Esophagus (tissue), 2 donors: ENCODE measurements at regions not wholly inside any gene's neighbourhood (a gene's known extent, or its start where the extent isn't known, plus 50 kb on each side); places are given as distances from the start of the nearest gene placed in this dataset.

ENCODE experiments used
- H3K27ac ChIP-seq, 2 donors: one replicate each; pipeline ENCODE4 v1.5.1; 2013; ENCODE audit warnings: low read depth in 2 of 2, mild to moderate bottlenecking in 2 of 2, inconsistent platforms in 1 of 2, low read length in 1 of 2, moderate library complexity in 1 of 2
- H3K27me3 ChIP-seq, 2 donors: one replicate each; pipeline ENCODE4 v1.6.1; 2013; ENCODE audit warnings: low read length in 2 of 2, control low read depth in 1 of 2, mild to moderate bottlenecking in 1 of 2; ENCODE audit not compliant: insufficient read depth in 2 of 2, control insufficient read depth in 1 of 2
- H3K36me3 ChIP-seq, 2 donors: one replicate each; pipeline ENCODE4 v1.6.1; 2013; ENCODE audit warnings: low read length in 1 of 2; ENCODE audit not compliant: control insufficient read depth in 2 of 2, insufficient read depth in 2 of 2
- H3K4me1 ChIP-seq, 2 donors: one replicate each; pipeline ENCODE4 v1.6.1; 2013; ENCODE audit warnings: low read length in 1 of 2; ENCODE audit not compliant: control insufficient read depth in 2 of 2, insufficient read depth in 2 of 2
- H3K4me3 ChIP-seq, 2 donors: one replicate each; pipeline ENCODE4 v1.5.1; 2013; ENCODE audit warnings: low read length in 2 of 2, mild to moderate bottlenecking in 2 of 2, low read depth in 1 of 2, moderate library complexity in 1 of 2
- H3K9me3 ChIP-seq, 2 donors: one replicate each; pipeline ENCODE4 v1.6.1; 2013; ENCODE audit warnings: mild to moderate bottlenecking in 2 of 2, low read depth in 1 of 2, low read length in 1 of 2, moderate library complexity in 1 of 2; ENCODE audit not compliant: control insufficient read depth in 2 of 2, insufficient read depth in 1 of 2
- WGBS, 2 donors: extraction: QIAGEN DNeasy Blood & Tissue Kit; methylation state at CpG; one replicate each; pipeline ENCODE4 v1.1.7; 2013; 5-methylcytosine and 5-hydroxymethylcytosine counted together
- donor health status: healthy with polysubstance abuse.
- donor health status: Bipolar disorder and iron deficiency.

DNA sequence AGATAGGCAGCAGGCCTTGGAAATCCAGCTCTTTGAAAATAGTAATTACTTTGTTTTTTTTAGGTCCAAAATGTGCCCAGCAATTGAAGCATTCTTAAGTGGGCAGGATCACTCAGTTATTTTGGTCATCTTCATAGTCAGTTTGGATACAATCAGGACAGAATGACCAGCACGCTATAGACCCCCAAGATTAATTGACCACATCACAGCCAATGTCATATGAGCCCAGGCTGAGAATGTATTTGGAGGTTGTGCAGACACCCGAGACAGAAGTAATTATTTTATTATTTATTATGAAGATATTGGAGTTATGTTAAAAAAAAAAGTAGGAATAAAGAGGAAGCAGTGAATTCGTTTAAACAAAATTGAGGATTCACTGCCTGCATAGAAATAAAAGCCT is 93.3 kb upstream of the PFKP start:
- Histone ChIP-seq H3K4me3 (no peak overlapping the region), H3K27me3 (no peaks in the 10 kb centered on the region), H3K36me3 (no peaks in the 10 kb centered on the region), H3K27ac (no peak overlapping the region), H3K4me1 (no peaks in the 10 kb centered on the region), H3K9me3 (no peaks in the 10 kb centered on the region)
- WGBS, 2 donors: 65 to 72% methylated on average over 3 of the region's 3 CpGs

DNA sequence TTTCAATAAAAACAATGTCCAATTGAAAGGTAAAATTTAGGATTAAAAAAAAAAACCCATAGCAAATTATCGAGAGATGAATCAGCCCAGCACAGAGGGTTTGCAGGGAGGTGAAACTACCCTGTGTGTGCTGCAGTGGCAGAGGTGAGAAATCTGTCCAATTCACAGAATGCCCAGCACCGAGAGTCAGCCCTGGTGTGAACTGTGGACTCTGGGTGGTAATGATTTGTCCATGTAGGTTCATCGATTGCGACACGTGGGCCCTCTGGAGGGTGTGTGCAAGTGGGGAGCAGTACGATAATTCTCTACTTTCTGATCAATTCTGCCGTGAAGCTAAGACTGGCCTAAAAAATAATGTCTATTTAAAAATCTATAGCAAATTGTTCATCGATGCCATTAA is 94.5 kb upstream of the PFKP start:
- Histone ChIP-seq H3K27ac (no peak overlapping the region), H3K36me3 (no peaks in the 10 kb centered on the region), H3K27me3 (no peaks in the 10 kb centered on the region), H3K9me3 (no peaks in the 10 kb centered on the region), H3K4me1 (no peaks in the 10 kb centered on the region), H3K4me3 (no peak overlapping the region)
- WGBS, 2 donors: 80 to 90% methylated on average over 8 of the region's 8 CpGs

DNA sequence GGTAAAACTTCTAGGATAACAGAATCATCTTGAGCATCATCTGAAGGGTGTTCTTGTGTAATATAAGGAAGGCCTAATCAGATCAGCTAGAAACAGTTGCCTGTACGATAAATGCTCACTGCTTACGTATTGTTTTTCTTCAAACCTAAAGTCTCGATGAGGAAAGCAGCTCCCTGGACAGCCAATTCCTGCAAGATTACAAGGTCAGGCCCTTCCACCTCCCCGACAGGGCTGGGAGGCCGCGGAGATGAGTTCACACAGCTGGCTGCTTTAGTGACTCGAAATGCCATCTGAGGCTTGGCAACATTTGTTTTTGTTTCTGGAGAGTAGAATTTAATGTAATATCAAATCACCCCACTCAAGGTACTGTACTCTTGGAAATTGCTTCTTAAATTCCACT is 95.1 kb upstream of the PFKP start:
- H3K27me3 ChIP-seq: no peaks in the 10 kb centered on the region
- no peaks in the 10 kb centered on the region for H3K4me1 ChIP-seq
- 62 to 81% methylated on average over 7 of the region's 7 CpGs for WGBS, 2 donors
- no peaks in the 10 kb centered on the region for H3K36me3 ChIP-seq
- H3K4me3 ChIP-seq: no peak overlapping the region
- no peaks in the 10 kb centered on the region for H3K9me3 ChIP-seq
- no peak overlapping the region for H3K27ac ChIP-seq

DNA sequence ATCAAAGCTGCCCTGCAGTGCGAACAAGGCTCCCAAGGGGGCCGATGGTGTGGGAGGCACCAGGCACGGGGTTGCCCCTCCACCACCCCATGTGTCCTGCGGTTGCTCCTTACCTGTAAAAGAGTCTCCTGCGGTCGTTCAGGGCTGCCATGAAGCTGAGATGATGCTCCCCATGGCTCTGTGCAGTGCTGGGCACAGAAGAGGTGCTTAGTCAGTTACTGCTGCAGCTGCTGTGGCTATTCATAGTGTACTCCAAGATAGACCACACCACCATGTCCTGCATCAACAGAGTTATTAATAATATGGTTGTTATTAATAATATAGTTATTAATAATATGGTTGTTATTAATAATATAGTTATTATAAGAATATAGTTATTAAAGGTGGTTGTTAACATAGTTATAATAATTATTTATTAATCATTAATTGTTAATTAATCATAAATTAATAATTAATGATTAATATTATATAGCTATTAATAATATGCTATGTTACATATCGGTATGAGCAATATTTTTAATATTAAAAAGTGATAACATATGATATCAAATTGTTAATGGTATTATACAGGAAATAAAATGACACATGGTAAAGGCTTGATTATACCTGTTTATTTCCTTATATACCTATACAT is 97.0 kb upstream of the PFKP start:
- Histone ChIP-seq H3K27me3 (no peaks in the 10 kb centered on the region), H3K4me1 (no peaks in the 10 kb centered on the region), H3K36me3 (no peaks in the 10 kb centered on the region), H3K27ac (no peak overlapping the region), H3K9me3 (no peaks in the 10 kb centered on the region), H3K4me3 (no peak overlapping the region)
- 87 to 89% methylated on average over 7 of the region's 7 CpGs for WGBS, 2 donors

DNA sequence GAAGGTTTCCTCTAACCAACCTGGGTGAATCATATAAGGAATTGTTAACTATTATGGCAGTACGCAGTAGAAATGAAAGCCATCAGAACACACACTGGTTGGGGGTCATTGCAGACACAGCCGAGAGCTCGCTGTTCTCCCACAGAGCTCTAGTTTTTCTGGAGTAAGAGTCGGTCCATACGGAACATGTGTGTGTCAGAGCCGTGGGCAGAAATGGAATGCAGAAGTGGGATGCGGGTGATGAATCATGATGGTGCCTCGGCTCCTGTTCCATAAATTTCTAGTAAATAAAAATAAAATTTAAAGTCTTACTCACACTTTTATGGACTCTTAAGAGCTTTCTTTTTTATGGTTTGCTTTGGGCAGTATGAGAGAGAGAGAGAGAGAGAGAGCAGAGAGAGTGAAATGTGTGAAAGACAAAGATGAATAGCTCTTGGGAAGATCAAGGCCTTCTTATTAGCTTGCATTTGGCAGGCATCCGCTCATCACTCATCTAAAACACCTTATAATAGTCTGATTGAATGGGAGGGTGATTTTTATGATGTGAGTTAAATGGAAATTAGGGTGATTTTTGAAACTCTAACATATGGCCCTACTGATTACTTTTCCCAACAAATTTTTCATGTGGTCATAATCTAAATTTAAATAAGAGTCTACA is 98.8 kb upstream of the PFKP start:
- no peaks in the 10 kb centered on the region for H3K4me1 ChIP-seq
- H3K36me3 ChIP-seq: no peaks in the 10 kb centered on the region
- no peak overlapping the region for H3K4me3 ChIP-seq
- H3K27ac ChIP-seq: no peak overlapping the region
- H3K27me3 ChIP-seq: no peaks in the 10 kb centered on the region
- 83 to 88% methylated on average over 9 of the region's 9 CpGs for WGBS, 2 donors
- no peaks in the 10 kb centered on the region for H3K9me3 ChIP-seq

DNA sequence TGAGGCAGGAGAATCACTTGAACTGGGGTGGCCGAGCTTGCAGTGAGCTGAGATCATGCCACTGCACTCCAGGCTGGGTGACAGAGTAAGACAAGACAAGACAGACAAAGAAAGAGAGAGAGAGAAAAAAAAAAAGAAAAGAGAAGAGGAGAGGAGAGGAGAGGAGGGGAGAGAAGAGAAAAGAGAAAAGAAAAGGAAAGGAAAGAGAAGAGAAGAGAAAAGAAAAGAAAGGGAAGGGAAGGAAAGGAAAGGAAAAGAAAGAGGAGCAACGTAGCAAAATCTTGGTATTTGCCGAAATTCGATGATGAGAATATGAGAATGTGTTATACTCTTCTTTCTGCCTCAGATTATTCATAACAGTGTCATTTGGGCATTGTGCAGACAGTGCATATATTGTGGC is 101.2 kb upstream of the PFKP start:
- Histone ChIP-seq H3K4me3 (no peak overlapping the region), H3K4me1 (no peaks in the 10 kb centered on the region), H3K9me3 (peaks cover 0 to 4% of the 10 kb centered on the region in 2 donors), H3K27me3 (no peaks in the 10 kb centered on the region), H3K36me3 (no peaks in the 10 kb centered on the region), H3K27ac (no peak overlapping the region)
- 74 to 77% methylated on average over 4 of the region's 4 CpGs for WGBS, 2 donors

DNA sequence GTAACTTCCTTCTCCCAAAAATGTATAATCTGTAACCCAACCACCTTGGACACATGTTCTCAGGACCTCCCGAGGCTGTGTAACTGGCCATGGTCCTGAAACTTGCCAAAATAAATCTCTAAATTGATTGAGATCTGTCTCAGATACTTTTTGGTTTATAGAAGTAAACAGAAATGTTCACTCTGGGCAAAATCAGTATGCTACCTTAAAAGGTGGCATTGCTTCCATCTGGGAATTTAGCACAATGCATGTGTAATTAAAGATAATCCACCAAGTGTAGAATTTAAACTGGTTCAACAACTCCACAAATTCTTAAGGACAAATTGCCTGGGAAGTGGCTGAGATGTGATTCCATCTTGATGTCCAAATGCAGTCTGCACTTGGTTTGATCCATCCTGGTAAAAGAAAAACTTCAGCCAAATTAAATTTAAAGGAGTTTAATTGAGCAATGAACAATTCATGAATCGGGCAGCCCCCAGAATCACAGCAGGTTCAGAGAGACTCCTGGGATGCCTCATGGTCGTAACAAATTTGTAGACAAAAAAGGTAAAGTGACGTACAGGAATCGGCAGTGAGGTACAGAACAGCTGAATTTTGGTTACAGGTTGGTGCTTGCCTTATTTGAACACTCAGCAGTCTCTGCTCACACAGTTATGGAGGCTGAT is 102.6 kb upstream of the PFKP start:
- H3K9me3 ChIP-seq: peaks cover 0 to 4% of the 10 kb centered on the region in 2 donors
- H3K27ac ChIP-seq: no peak overlapping the region
- H3K4me3 ChIP-seq: no peak overlapping the region
- WGBS, 2 donors: 75 to 77% methylated on average over 5 of the region's 5 CpGs
- H3K27me3 ChIP-seq: no peaks in the 10 kb centered on the region
- H3K4me1 ChIP-seq: no peaks in the 10 kb centered on the region
- H3K36me3 ChIP-seq: no peaks in the 10 kb centered on the region

DNA sequence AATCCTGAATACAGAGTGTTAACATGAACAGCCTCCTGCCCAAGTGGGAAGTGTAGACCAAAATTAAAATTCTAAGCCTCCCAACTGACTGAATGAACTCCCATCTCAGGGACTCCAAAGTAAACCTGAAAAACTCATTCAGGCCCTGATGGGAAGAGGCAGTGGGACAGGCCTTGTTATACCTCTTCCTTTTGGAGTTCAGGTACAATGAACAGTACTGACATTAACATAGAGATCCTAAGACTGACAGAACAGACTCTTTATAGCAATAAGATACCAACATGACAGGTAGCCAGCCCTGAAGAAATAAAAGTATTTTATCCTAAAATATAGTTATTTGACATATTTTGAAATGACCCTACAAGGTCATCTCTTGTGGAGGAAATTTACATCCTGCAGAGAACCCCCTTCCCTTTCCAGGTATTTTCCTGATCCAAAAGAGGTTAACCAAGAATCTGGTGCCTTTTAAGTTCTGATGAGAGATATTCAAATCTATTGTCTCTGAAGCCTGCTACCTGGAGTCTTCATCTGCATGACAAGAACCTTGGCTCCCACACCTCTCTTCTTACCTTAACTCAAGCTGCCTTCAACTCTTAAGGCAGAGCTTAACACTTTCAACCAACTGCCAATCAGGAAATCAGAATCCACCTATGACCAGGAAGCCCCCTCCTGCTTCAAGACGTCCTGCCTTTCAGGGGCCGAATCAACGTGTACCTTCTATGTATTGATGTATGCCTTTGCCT is 103.3 kb upstream of the PFKP start:
- H3K27me3 ChIP-seq: no peaks in the 10 kb centered on the region
- no peaks in the 10 kb centered on the region for H3K36me3 ChIP-seq
- no peaks in the 10 kb centered on the region for H3K4me1 ChIP-seq
- H3K9me3 ChIP-seq: peaks cover 0 to 4% of the 10 kb centered on the region in 2 donors
- no peak overlapping the region for H3K4me3 ChIP-seq
- WGBS, 2 donors: 26 to 31% methylated on average over 3 of the region's 3 CpGs
- no peak overlapping the region for H3K27ac ChIP-seq

DNA sequence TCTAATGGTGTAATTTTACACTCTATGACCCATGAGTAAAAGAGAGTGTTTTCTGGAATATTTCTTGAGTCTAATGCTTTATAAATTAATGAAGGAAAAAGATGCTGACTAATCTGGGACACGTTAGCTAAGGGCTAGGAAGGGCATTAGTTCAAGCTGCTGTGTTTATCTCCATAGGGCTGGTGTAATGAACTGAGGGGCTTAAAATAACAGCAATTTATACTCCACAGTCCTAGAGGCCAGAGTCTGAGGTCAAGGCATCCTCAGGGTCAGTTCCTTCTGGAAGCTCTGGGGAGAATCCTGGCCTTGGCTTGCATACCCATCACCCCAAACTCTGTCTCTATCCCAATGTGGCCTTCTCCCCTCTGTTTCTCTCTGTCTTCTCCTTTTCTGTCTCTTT is 105.2 kb upstream of the PFKP start:
- Histone ChIP-seq H3K4me1 (no peaks in the 10 kb centered on the region), H3K27ac (no peak overlapping the region), H3K27me3 (no peaks in the 10 kb centered on the region), H3K9me3 (peaks cover 0 to 4% of the 10 kb centered on the region in 2 donors), H3K36me3 (no peaks in the 10 kb centered on the region), H3K4me3 (no peak overlapping the region)
- WGBS, 2 donors: 76 to 79% methylated on average over 1 of the region's 1 CpG
